ENCODE measurements at regions not wholly inside any gene's neighbourhood (a gene's known extent, or its start where the extent isn't known, plus 50 kb on each side); places are given as distances from the start of the nearest gene placed in this dataset.

DNA sequence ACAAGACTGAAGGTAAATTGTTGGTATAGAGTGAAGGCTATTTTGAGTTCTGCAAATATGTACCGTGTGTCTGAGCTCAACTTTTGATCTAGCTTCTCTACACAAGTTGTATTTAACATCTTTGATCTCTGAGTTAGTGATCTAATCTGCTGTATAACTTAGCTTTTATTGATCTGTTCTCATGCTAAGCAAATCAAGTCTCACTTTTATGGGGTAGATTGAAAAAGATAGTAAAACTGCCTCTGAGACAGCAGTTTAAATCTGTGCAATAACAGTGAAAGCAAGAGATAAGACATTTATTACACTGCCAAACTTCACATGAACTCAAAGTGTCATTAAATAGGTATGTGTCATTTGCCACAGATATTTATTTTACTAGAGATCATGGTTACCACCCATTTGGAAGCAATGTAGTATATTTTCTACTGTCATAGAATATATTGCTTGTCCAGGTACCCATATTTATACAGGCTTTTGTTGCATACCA lies 477.3 kb downstream of the ISL1 start:
- peak in 1 of 2 experiments; percentile 38 for DNase-seq (ENCODE audit: low read depth in 1 of 2, low spot score in 2 of 2)
- Histone ChIP-seq H3K4me3 (no peak overlapping the region), H3K9me3 (replicated peaks) (no peaks in the 10 kb centered on the region), H3K27ac (no peak overlapping the region), H3K27me3 (replicated peaks) (no peaks in the 10 kb centered on the region), H3K4me1 (replicated peaks) (0 out of 2 replicates have a peak, but pooled peaks cover 3% of the 10 kb centered on the region), H3K36me3 (no peaks in the 10 kb centered on the region)

DNA sequence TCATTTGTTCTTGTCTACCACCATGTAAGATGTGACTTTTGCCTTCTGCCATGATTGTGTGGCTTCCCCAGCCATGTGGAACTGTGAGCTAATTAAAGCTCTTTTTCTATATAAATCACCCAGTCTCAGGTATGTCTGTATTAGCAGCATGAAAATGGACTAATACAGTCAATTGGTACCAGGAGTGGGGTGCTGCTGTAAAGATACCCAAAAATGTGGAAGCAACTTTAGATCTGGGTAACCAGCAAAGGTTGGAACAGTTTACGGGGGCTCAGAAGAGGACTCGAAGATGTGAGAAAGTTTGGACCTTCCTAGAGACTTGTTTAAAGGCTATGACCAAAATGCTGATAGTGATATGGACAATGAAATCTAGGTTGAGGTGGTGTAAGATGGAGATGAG lies 488.9 kb downstream of the ISL1 start:
- Histone ChIP-seq H3K27ac (no peak overlapping the region), H3K4me1 (replicated peaks) (no peaks in the 10 kb centered on the region), H3K36me3 (no peaks in the 10 kb centered on the region), H3K27me3 (replicated peaks) (no peaks in the 10 kb centered on the region), H3K4me3 (no peak overlapping the region), H3K9me3 (replicated peaks) (peaks cover 5% of the 10 kb centered on the region; the same call in 1 of the 2 replicates)
- no peak for DNase-seq (ENCODE audit: low read depth in 1 of 2, low spot score in 2 of 2)

- no peaks in the 10 kb centered on the region for H3K9me3 ChIP-seq (replicated peaks)
- H3K4me1 ChIP-seq (replicated peaks): no peaks in the 10 kb centered on the region
- no peak overlapping the region for H3K27ac ChIP-seq
- no peak overlapping the region for H3K4me3 ChIP-seq
- no peaks in the 10 kb centered on the region for H3K36me3 ChIP-seq
- H3K27me3 ChIP-seq (replicated peaks): no peaks in the 10 kb centered on the region
- DNase-seq (ENCODE audit: low read depth in 1 of 2, low spot score in 2 of 2): no peak
Observed at GRCh38 chr5:51881901-51882300, 498.7 kb downstream of the ISL1 start.

GRCh38 chr5:51882647-51883046 lies 499.4 kb downstream of the ISL1 start:
- no peaks in the 10 kb centered on the region for H3K27me3 ChIP-seq (replicated peaks)
- no peak overlapping the region for H3K27ac ChIP-seq
- no peaks in the 10 kb centered on the region for H3K9me3 ChIP-seq (replicated peaks)
- no peaks in the 10 kb centered on the region for H3K4me1 ChIP-seq (replicated peaks)
- no peak for DNase-seq (ENCODE audit: low read depth in 1 of 2, low spot score in 2 of 2)
- H3K36me3 ChIP-seq: no peaks in the 10 kb centered on the region
- no peak overlapping the region for H3K4me3 ChIP-seq

GRCh38 chr5:51889703-51890102 lies 506.5 kb downstream of the ISL1 start:
- no peak overlapping the region for H3K27ac ChIP-seq
- peaks cover 2% of the 10 kb centered on the region; the same call in 1 of the 2 replicates for H3K27me3 ChIP-seq (replicated peaks)
- DNase-seq (ENCODE audit: low read depth in 1 of 2, low spot score in 2 of 2): no peak
- no peaks in the 10 kb centered on the region for H3K9me3 ChIP-seq (replicated peaks)
- no peaks in the 10 kb centered on the region for H3K36me3 ChIP-seq
- no peaks in the 10 kb centered on the region for H3K4me1 ChIP-seq (replicated peaks)
- no peak overlapping the region for H3K4me3 ChIP-seq

DNA sequence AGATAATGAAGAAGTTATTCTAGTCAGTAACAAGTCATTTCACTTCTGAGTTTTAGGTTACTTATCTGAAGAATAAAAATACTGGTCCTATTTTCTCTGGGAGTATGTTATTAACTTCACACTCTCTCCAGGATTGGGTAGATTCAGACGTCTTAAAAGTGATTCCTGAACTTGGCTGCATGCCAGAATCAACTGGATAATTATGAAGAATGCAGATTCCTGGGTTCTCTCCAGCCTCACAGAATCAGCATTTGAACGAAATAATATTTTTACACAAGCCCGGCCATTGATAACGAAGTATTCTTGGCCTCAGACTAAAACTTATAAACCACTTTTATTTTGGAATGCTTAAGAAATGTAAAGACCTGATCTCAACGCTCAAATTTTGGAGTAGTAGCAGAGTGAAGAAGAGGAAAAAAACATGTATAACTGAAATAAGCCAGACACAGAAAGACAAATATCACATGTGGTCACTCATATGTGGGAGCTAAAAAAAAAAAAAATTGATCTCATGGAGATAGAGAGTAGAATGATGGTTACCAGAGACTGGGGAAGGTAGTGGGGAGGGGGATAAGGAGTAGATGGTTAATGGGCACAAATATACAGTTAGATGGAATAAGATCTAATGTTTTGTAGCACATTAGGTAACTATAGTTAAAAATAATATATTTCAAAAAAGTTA lies 507.3 kb downstream of the ISL1 start:
- Histone ChIP-seq H3K27ac (no peak overlapping the region), H3K4me1 (replicated peaks) (no peaks in the 10 kb centered on the region), H3K9me3 (replicated peaks) (no peaks in the 10 kb centered on the region), H3K4me3 (no peak overlapping the region), H3K27me3 (replicated peaks) (peaks cover 4% of the 10 kb centered on the region; the same call in 1 of the 2 replicates), H3K36me3 (no peaks in the 10 kb centered on the region)
- DNase-seq (ENCODE audit: low read depth in 1 of 2, low spot score in 2 of 2): no peak

GRCh38 chr5:51892680-51893079 lies 509.4 kb downstream of the ISL1 start:
- no peaks in the 10 kb centered on the region for H3K36me3 ChIP-seq
- peaks cover 4% of the 10 kb centered on the region; the same call in 1 of the 2 replicates for H3K27me3 ChIP-seq (replicated peaks)
- no peaks in the 10 kb centered on the region for H3K4me1 ChIP-seq (replicated peaks)
- no peak for DNase-seq (ENCODE audit: low read depth in 1 of 2, low spot score in 2 of 2)
- H3K9me3 ChIP-seq (replicated peaks): no peaks in the 10 kb centered on the region
- no peak overlapping the region for H3K27ac ChIP-seq
- no peak overlapping the region for H3K4me3 ChIP-seq

DNA sequence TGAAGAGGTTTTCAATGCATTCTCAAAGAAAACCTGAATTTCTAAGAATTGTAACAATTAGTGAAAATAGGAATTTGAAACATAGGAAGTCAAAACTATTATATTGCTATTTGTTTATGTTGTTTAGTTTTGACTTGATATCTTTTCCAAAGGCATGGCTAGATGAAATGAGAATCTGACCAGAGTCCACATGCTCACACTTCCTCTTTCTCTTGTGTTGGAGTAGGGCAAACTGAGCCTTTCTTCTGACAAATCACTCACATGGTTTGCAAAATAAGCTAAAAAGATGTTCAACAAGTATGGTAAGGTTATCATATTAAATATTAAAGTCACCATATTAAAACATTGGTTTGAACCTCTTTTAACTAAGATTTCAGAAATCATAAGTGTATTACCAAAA lies 512.6 kb downstream of the ISL1 start:
- Histone ChIP-seq H3K9me3 (replicated peaks) (no peaks in the 10 kb centered on the region), H3K27ac (no peak overlapping the region), H3K4me3 (no peak overlapping the region), H3K27me3 (replicated peaks) (peaks cover 4% of the 10 kb centered on the region; the same call in 1 of the 2 replicates), H3K4me1 (replicated peaks) (no peaks in the 10 kb centered on the region), H3K36me3 (no peaks in the 10 kb centered on the region)
- DNase-seq (ENCODE audit: low read depth in 1 of 2, low spot score in 2 of 2): no peak

GRCh38 chr5:51902512-51902911 lies 519.3 kb downstream of the ISL1 start:
- H3K27ac ChIP-seq: no peak overlapping the region
- no peaks in the 10 kb centered on the region for H3K9me3 ChIP-seq (replicated peaks)
- H3K4me1 ChIP-seq (replicated peaks): no peaks in the 10 kb centered on the region
- H3K27me3 ChIP-seq (replicated peaks): no peaks in the 10 kb centered on the region
- H3K36me3 ChIP-seq: no peaks in the 10 kb centered on the region
- H3K4me3 ChIP-seq: no peak overlapping the region
- DNase-seq (ENCODE audit: low read depth in 1 of 2, low spot score in 2 of 2): no peak

DNA sequence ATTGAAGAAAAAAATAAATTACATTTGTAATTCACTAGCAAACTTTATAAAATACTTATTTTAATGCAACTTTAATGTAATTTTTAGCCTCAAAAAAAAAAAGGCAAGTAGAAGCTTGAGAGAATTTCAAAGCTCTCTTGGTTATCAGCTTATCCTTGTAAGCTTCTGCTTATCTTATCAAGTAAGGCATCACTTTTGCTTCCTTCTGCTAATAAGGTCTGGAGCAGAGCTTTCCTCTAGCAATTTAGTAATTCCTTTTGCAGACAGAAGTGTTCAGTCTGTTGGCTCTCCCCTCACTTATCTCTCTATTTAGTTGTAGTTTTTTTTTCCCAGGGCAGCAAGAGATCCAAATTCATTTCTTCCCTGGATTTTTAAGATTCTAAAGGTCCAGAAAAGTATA lies 525.0 kb downstream of the ISL1 start:
- Histone ChIP-seq H3K9me3 (replicated peaks) (no peaks in the 10 kb centered on the region), H3K4me1 (replicated peaks) (no peaks in the 10 kb centered on the region)

DNA sequence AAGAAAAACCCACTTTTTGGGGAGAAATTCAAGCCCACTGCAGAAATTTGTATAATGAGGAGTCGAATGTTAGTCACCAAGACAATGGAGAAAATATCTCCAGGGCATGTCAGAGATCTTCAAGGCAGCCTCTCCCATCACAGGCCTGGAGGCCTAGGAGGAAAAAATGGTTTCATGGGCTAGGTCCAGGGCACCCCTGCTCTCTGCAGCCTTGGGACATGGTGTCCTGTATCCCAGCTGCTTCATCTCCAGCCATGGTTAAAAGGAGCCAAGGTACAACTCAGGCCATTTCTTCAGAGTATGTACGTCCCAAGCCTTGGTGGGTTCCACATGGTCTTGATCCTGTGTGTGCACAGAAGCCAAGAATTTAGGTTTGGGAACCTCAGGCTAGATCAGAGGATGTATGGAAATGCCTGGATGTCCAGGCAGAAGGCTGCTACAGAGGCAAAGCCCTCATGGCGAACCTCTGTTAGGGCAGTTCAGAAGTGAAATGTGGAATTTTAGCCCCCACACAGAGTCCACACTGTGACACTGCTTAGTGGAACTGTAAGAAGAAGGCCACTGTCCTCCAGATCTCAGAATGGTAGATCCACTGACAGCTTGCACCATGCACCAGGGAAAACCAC lies 561.4 kb downstream of the ISL1 start:
- no peak for DNase-seq (ENCODE audit: low read depth in 1 of 2, low spot score in 2 of 2)
- H3K27ac ChIP-seq: no peak overlapping the region
- no peaks in the 10 kb centered on the region for H3K27me3 ChIP-seq (replicated peaks)
- peaks cover 6% of the 10 kb centered on the region; the same call in 1 of the 2 replicates for H3K9me3 ChIP-seq (replicated peaks)
- no peaks in the 10 kb centered on the region for H3K36me3 ChIP-seq
- no peaks in the 10 kb centered on the region for H3K4me1 ChIP-seq (replicated peaks)
- no peak overlapping the region for H3K4me3 ChIP-seq

More for the DNA sequence above, 525.0 kb downstream of the ISL1 start:
- no peak for DNase-seq (ENCODE audit: low read depth in 1 of 2, low spot score in 2 of 2)
- Histone ChIP-seq H3K4me3 (no peak overlapping the region), H3K27ac (no peak overlapping the region), H3K36me3 (no peaks in the 10 kb centered on the region), H3K27me3 (replicated peaks) (no peaks in the 10 kb centered on the region)

GRCh38 chr5:51958473-51958872 lies 575.2 kb downstream of the ISL1 start:
- Histone ChIP-seq H3K36me3 (no peaks in the 10 kb centered on the region), H3K27ac (no peak overlapping the region), H3K4me1 (replicated peaks) (no peaks in the 10 kb centered on the region), H3K27me3 (replicated peaks) (no peaks in the 10 kb centered on the region; the same call in 1 of the 2 replicates), H3K9me3 (replicated peaks) (no peaks in the 10 kb centered on the region), H3K4me3 (no peak overlapping the region)
- no peak for DNase-seq (ENCODE audit: low read depth in 1 of 2, low spot score in 2 of 2)

DNA sequence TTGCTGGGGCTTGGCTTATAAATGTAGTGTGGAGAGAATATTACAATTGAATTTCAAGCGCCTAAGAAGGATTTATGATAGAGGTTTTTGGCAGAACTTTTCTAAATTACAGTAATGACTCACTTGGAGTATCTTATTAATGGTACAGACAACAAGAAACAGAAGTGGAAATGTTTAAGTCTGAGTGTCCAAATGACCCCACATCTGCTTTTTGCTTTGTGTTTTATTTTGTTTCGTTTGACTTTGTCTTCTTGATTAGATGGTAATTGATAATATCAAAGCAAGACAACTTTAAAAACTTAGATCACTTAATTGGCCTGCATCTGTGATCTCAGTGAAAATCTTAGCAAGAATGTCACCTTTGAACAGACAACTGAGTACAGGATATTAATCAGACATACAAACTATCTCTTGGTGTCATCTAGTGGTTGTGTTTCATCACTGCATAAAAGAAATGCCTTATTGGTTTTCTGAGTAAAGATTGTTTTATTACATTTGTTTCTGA lies 577.4 kb downstream of the ISL1 start:
- Histone ChIP-seq H3K36me3 (no peaks in the 10 kb centered on the region), H3K4me3 (no peak overlapping the region), H3K27ac (no peak overlapping the region), H3K4me1 (replicated peaks) (no peaks in the 10 kb centered on the region), H3K9me3 (replicated peaks) (no peaks in the 10 kb centered on the region), H3K27me3 (replicated peaks) (no peaks in the 10 kb centered on the region; the same call in 1 of the 2 replicates)
- DNase-seq (ENCODE audit: low read depth in 1 of 2, low spot score in 2 of 2): no peak

GRCh38 chr5:51961154-51961562 lies 577.9 kb downstream of the ISL1 start:
- DNase-seq (ENCODE audit: low read depth in 1 of 2, low spot score in 2 of 2): no peak
- no peaks in the 10 kb centered on the region for H3K4me1 ChIP-seq (replicated peaks)
- H3K27me3 ChIP-seq (replicated peaks): no peaks in the 10 kb centered on the region; the same call in 1 of the 2 replicates
- H3K4me3 ChIP-seq: no peak overlapping the region
- H3K9me3 ChIP-seq (replicated peaks): no peaks in the 10 kb centered on the region
- no peaks in the 10 kb centered on the region for H3K36me3 ChIP-seq
- H3K27ac ChIP-seq: no peak overlapping the region
